OCI-LY1 (cell line): ENCODE measurements at regions not wholly inside any gene's neighbourhood (a gene's known extent, or its start where the extent isn't known, plus 50 kb on each side); places are given as distances from the start of the nearest gene placed in this dataset.

Source experiments
- H2AFZ ChIP-seq: fragments of 200-600 bp; sonication (generic), shearing (Covaris generic); 2 replicates; pipeline ENCODE4 v1.6.0; 2014; ENCODE audit warnings: antibody characterized with exemption, mild to moderate bottlenecking, low read length
- H3F3A ChIP-seq: fragments of 200-600 bp; sonication (generic), shearing (Covaris generic); 2 replicates; pipeline ENCODE4 v1.6.0; 2014; ENCODE audit warnings: mild to moderate bottlenecking, antibody characterized with exemption, low read length, moderate library complexity; ENCODE audit not compliant: insufficient read depth
- H3K27ac ChIP-seq: fragments of 200-600 bp; sonication (generic); 2 replicates; pipeline ENCODE4 v1.5.1; 2014; ENCODE audit warnings: low read length, mixed run types, mild to moderate bottlenecking, low read depth; ENCODE audit not compliant: poor library complexity, severe bottlenecking
- H3K27me3 ChIP-seq: fragments of 200-600 bp; sonication (generic); 2 replicates; pipeline ENCODE4 v1.6.0; 2014; ENCODE audit warnings: antibody characterized with exemption, mild to moderate bottlenecking, low read length, moderate library complexity; ENCODE audit not compliant: insufficient read depth
- H3K36me3 ChIP-seq: fragments of 200-600 bp; sonication (generic); 2 replicates; pipeline ENCODE4 v1.6.1; 2014; ENCODE audit warnings: mild to moderate bottlenecking, antibody characterized with exemption, low read length, moderate library complexity, mixed read lengths; ENCODE audit not compliant: insufficient read depth
- H3K4me1 ChIP-seq: fragments of 200-600 bp; sonication (generic); 2 replicates; pipeline ENCODE4 v1.5.1; 2014; ENCODE audit warnings: mild to moderate bottlenecking, low read length, moderate library complexity; ENCODE audit not compliant: insufficient read depth, severe bottlenecking
- H3K4me2 ChIP-seq: fragments of 200-600 bp; sonication (generic), shearing (Covaris generic); 2 replicates; pipeline ENCODE4 v1.6.1; 2014; ENCODE audit warnings: low read length
- H3K4me3 ChIP-seq: fragments of 200-600 bp; sonication (generic); 2 replicates; pipeline ENCODE4 v1.5.1; 2014; ENCODE audit warnings: low read length, low read depth, mild to moderate bottlenecking, mixed read lengths; ENCODE audit not compliant: poor library complexity, severe bottlenecking
- H3K79me2 ChIP-seq: fragments of 200-600 bp; shearing (Covaris generic); 2 replicates; pipeline ENCODE4 v1.6.1; 2016; ENCODE audit warnings: mixed run types, low read length, mixed read lengths; ENCODE audit not compliant: insufficient read depth
- H3K9ac ChIP-seq: fragments of 200-600 bp; sonication (generic), shearing (Covaris generic); 2 replicates; pipeline ENCODE4 v1.6.1; 2014; ENCODE audit warnings: mild to moderate bottlenecking, low read length, mixed read lengths
- H3K9me2 ChIP-seq: fragments of 200-600 bp; sonication (generic), shearing (Covaris generic); 2 replicates; pipeline ENCODE4 v1.6.1; 2014; ENCODE audit warnings: low read depth, mild to moderate bottlenecking, low read length, mixed read lengths
- H3K9me3 ChIP-seq: fragments of 200-600 bp; shearing (Covaris generic); 2 replicates; pipeline ENCODE4 v1.6.1; 2014; ENCODE audit warnings: low read length, mixed read lengths
- H4K20me1 ChIP-seq: fragments of 200-600 bp; sonication (generic), shearing (Covaris generic); 2 replicates; pipeline ENCODE4 v1.6.0; 2016; ENCODE audit warnings: mild to moderate bottlenecking, low read length; ENCODE audit not compliant: insufficient read depth
- EZH2 ChIP-seq: fragments of 200-600 bp; sonication (generic), shearing (Covaris generic); IDR thresholded peaks from 2 replicates; pipeline ENCODE4 v1.8.0; 2017; ENCODE audit warnings: borderline replicate concordance, mixed run types, mild to moderate bottlenecking, antibody characterized with exemption, low read length, moderate library complexity, mixed read lengths
- TF ChIP-seq, protein P1 (sequence below): fragments of 200-600 bp; sonication (generic), shearing (Covaris generic); IDR thresholded peaks from 2 replicates; pipeline ENCODE4 v1.5.1; 2017; ENCODE audit warnings: mild to moderate bottlenecking, antibody characterized with exemption, low read length, moderate library complexity, mixed read lengths

DNA sequence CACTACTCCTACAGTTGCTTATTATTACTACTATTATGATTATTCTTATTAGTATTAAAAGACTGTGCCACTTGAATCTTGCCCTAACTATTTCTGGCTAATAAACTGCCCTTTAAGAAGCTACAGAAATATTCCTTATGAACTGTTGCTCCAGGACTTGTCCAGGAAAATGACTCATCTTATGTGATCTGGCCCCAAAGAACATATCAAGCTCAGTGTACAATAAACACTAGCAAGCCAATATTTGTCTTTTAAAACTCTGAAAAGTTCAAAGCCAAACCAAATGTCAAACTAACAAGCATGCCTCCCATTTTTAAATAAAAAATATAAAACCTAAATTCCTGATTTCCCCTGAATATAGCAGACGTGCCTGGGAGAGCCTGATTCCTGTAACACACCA, 88.7 kb upstream of the SIM2 start:
- H3K27ac ChIP-seq: no peak overlapping the region
- TF ChIP-seq, protein P1, sequence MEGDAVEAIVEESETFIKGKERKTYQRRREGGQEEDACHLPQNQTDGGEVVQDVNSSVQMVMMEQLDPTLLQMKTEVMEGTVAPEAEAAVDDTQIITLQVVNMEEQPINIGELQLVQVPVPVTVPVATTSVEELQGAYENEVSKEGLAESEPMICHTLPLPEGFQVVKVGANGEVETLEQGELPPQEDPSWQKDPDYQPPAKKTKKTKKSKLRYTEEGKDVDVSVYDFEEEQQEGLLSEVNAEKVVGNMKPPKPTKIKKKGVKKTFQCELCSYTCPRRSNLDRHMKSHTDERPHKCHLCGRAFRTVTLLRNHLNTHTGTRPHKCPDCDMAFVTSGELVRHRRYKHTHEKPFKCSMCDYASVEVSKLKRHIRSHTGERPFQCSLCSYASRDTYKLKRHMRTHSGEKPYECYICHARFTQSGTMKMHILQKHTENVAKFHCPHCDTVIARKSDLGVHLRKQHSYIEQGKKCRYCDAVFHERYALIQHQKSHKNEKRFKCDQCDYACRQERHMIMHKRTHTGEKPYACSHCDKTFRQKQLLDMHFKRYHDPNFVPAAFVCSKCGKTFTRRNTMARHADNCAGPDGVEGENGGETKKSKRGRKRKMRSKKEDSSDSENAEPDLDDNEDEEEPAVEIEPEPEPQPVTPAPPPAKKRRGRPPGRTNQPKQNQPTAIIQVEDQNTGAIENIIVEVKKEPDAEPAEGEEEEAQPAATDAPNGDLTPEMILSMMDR: no peak
- TF ChIP-seq EZH2: no peak
- H3K27me3 ChIP-seq: peaks cover 3% of the 10 kb centered on the region; the same call in 1 of the 2 replicates
- H2AFZ ChIP-seq: no peak overlapping the region
- H3F3A ChIP-seq: no peaks in the 10 kb centered on the region
- no peaks in the 10 kb centered on the region for H3K4me1 ChIP-seq
- no peak overlapping the region for H3K9ac ChIP-seq
- H4K20me1 ChIP-seq: no peaks in the 10 kb centered on the region
- H3K9me2 ChIP-seq: no peaks in the 10 kb centered on the region
- H3K36me3 ChIP-seq: no peaks in the 10 kb centered on the region
- no peaks in the 10 kb centered on the region for H3K79me2 ChIP-seq
- no peak overlapping the region for H3K4me3 ChIP-seq
- H3K9me3 ChIP-seq: no peaks in the 10 kb centered on the region
- H3K4me2 ChIP-seq: no peak overlapping the region

DNA sequence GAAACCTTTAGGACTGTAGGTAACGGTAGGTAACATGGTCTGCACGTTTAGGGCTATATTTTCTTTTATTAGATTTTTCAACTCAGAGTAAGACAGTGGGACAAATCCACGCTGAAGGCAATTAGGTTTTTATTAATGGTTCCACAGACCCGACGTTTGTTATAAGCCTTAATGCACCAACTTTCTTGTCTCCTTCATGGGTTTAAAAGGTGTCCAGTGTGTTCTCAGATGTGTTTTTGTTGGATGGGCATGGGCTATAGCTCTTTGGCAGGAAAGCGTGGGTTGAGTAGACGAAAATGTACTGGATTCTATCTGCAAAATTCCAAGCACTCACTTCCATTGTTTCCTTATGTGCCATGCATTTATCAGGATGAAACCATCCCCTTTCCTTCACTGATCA, 88.0 kb upstream of the SIM2 start:
- no peak for TF ChIP-seq EZH2
- no peak overlapping the region for H3K9ac ChIP-seq
- no peak overlapping the region for H2AFZ ChIP-seq
- no peak overlapping the region for H3K4me2 ChIP-seq
- peaks cover 3% of the 10 kb centered on the region; the same call in 1 of the 2 replicates for H3K27me3 ChIP-seq
- no peak overlapping the region for H3K4me3 ChIP-seq
- H3K9me2 ChIP-seq: no peaks in the 10 kb centered on the region
- no peaks in the 10 kb centered on the region for H3F3A ChIP-seq
- no peaks in the 10 kb centered on the region for H3K36me3 ChIP-seq
- H4K20me1 ChIP-seq: no peaks in the 10 kb centered on the region
- no peaks in the 10 kb centered on the region for H3K79me2 ChIP-seq
- H3K27ac ChIP-seq: no peak overlapping the region
- H3K4me1 ChIP-seq: no peaks in the 10 kb centered on the region
- H3K9me3 ChIP-seq: no peaks in the 10 kb centered on the region

DNA sequence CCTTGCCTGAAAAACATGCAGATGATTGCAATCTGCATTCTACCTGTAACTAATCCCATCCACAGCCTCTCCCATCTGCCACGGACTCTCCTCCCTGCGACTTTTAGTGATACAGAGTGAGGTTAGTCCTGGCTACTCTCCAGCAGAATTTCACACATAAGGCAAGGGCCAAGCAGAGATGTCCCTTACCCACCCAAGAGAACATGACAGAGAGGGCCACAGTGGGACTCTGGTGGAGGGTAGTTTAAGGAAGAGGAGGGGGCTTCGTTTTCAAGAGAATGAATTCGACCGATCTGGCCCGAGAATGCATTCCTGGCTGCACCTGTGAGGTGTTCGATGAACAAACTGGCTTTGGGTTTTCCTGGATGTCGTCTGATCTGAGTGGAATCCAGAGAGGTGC, 87.5 kb upstream of the SIM2 start:
- peaks cover 3% of the 10 kb centered on the region; the same call in 1 of the 2 replicates for H3K27me3 ChIP-seq

DNA sequence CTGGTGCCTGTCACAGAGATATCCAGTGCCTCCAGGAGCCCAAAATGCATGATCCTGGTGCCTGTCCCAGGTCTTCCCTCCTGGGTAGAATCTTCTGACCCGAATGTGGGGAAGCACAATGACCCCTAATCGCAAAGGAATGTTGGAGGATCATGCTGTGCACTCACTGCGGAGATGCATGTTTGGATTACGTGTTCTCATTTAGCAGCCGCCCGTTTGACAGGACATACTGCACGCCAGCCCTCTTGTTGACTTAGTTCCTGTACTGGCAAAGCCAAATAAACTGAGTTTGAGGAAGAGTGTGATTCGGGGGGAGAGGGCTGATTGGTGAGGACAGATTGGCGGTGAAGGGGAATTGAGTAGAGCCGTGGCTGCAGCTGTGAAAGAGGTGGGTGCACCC, 85.9 kb upstream of the SIM2 start:
- Histone ChIP-seq H3K4me3 (no peak overlapping the region), H3K4me2 (no peak overlapping the region), H4K20me1 (no peaks in the 10 kb centered on the region), H2AFZ (no peak overlapping the region), H3K27ac (no peak overlapping the region), H3K9me2 (no peaks in the 10 kb centered on the region), H3K9ac (no peak overlapping the region), H3K9me3 (no peaks in the 10 kb centered on the region), H3K36me3 (no peaks in the 10 kb centered on the region), H3F3A (no peaks in the 10 kb centered on the region), H3K27me3 (peaks cover 3% of the 10 kb centered on the region; the same call in 1 of the 2 replicates), H3K4me1 (no peaks in the 10 kb centered on the region), H3K79me2 (no peaks in the 10 kb centered on the region)
- TF ChIP-seq EZH2: no peak
- TF ChIP-seq, protein P1: no peak

More for the DNA sequence above, 87.5 kb upstream of the SIM2 start:
- H3K9me3 ChIP-seq: no peaks in the 10 kb centered on the region
- H3K36me3 ChIP-seq: no peaks in the 10 kb centered on the region
- no peak overlapping the region for H3K9ac ChIP-seq
- no peak overlapping the region for H3K27ac ChIP-seq
- H3K79me2 ChIP-seq: no peaks in the 10 kb centered on the region
- no peak overlapping the region for H3K4me2 ChIP-seq
- H2AFZ ChIP-seq: no peak overlapping the region
- H3K4me3 ChIP-seq: no peak overlapping the region
- no peaks in the 10 kb centered on the region for H3K9me2 ChIP-seq
- TF ChIP-seq, protein P1: no peak
- no peak for TF ChIP-seq EZH2
- no peaks in the 10 kb centered on the region for H3F3A ChIP-seq
- no peaks in the 10 kb centered on the region for H3K4me1 ChIP-seq
- no peaks in the 10 kb centered on the region for H4K20me1 ChIP-seq
